HUDEP-2 (cell line): ENCODE measurements at regions not wholly inside any gene's neighbourhood (a gene's known extent, or its start where the extent isn't known, plus 50 kb on each side); places are given as distances from the start of the nearest gene placed in this dataset.
"Not testable (repeated sequence)": the region's sequence is repeated elsewhere in the genome, so short reads cannot be mapped to it uniquely, and the experiment has no call there.

Source experiments
- DNase-seq, 76 experiments: peaks; one replicate each; lab custom pipeline; 2025; ENCODE audit not compliant: unreplicated experiment in 76 of 76; lab: John Stamatoyannopoulos, UW

DNA sequence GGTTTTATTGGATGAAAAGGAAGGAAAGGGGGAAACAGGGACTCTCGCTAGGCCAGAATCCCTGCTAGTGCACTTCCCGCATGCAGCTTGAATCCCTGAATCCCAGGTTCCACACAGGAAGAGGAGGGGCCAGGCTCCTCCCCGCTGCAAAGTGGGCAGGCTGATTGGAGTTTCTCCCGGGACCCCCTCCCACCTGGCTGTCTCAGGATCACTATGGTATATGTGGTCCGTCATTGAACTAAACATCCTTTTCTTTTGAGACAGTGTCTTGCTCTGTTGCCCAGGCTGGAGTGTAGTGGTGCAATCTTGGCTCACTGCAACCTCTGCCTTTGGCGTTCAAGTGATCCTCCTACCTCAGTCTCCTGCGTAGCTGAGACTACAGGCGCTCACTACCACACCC, 70.7 kb downstream of the FAM50B start:
- DNase-seq, result no peak

DNA sequence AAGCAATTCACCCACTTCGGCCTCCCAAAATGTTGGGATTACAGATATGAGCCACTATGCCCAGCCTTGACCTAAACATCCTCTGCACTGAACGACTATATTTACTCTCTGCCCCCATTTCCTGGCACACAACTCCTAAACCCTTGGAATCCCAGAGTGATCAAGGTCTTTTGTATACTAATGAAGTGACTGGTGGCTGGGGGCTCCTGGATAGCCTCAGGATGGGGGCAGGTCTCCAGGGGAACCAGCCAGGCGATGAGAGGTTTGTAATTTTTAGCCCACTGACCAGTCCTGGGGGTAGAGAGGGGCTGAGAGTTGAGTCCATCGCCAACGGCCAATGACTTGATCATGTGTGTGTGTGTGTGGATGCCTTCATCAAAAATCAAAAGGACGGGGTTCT, 71.1 kb downstream of the FAM50B start:
- no peak for DNase-seq

- no peak for DNase-seq
Measured at GRCh38 chr6:3921663-3922062, 72.5 kb downstream of the FAM50B start.

DNA sequence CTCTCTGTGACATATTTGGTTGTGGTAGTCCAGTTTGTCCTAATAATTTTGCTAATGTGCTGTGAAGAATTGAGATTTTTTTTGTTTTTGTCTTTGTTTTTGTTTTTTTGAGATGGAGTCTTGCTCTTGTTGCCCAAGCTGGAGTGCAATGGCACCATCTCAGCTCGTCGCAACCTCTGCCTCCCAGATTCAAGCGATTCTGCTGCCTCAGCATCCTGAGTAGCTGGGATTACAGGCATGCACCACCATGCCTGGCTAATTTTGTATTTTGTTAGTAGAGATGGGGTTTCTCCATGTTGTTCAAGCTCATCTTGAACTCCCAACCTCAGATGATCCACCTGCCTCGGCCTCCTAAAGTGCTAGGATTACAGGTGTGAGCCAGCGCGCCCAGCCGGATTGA, 73.4 kb downstream of the FAM50B start:
- DNase-seq, result not testable (repeated sequence)

GRCh38 chr6:3925223-3926149, 76.3 kb downstream of the FAM50B start:
- DNase-seq, result not testable (repeated sequence)

DNA sequence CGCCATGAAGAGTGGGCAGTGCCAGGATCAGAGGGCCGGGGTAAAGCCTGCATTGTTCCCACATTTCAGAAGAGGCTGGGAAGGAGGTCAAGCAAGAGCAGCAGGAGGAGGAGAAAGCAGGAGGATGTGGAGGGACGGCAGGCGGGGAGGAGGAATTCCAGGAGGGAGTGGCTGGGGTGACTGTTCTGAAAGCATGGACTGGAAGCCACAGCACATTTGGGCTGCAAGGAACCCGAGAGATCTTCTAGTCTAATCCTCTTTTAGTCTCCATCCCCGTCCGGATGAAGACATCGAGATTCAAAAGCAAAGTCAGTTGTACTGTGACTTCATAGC, 76.9 kb downstream of the FAM50B start:
- DNase-seq, result no peak

DNA sequence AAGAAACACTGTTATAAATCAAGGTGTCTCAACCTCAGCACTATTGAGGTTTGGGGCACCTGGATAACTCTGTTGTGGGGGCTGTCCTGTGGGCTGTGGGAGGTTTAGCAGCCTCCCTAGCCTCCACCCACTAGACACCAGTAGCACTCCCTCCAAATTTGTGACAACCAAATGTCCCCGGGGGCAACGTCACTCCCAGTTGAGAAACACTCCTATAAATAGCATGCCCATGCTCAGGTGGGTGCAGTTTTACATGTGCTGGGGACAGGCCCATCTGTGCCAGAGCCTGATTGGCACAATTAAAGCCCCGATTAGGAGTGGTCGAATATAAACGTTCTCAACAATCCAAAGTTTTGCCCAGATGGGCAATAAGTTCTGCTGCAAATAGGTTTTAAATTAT, 78.9 kb downstream of the FAM50B start:
- no peak for DNase-seq

DNA sequence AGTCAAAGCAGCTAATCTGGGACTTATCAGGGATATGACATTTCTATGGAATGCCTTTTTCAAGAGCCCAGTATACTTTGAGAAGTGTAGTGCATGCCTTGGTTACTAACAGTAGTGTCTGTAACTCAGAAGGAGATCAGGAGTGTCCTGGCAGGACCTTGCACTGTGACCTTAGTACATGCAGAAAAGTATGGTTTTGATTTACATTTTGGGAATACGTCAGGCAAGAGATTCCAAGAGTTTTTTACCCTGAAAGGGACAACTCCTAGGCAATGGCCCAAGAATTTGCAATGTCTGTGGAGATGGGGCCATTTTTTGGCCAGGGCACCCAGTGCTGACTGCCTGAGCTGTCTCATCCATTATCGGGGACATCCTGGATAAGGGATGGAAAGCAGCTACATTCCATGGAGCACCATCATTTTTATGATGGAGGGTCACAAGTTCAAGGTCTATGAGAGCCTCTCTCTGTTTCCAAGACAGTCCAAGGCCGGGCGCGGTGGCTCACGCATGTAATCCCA, 80.2 kb downstream of the FAM50B start:
- no peak for DNase-seq

- DNase-seq, result no peak
Measured at GRCh38 chr6:3937438-3937837, 88.3 kb downstream of the FAM50B start.

- no peak for DNase-seq
Measured at GRCh38 chr6:3938715-3939367, 89.7 kb downstream of the FAM50B start.

DNA sequence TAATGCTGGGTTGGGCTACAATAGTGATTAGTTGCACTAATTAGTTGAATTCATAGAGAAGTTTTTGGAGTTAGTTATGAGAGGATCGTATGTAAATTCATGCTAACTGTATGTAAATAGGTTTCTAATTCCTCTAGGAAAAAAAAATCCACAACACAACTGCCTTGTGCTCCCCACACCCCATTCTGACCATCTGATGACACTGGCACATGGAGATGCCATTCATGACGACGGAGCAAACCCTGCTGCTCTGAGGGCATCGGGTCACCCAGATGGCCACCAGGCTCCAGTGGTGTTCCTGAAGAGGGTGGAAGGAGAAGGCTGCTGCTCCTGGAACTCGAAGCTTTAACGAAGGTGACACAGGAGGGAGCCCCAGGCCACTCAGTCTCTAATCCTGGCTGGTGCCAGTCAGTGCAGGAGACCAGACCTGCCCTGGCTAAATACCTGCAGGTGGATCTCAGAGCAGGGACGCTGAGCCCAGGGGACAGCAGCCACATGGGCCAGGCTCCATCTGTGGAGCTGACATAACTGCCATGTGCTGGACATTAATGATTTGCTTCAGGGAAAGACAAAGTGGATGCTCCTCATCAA, 90.3 kb downstream of the FAM50B start:
- DNase-seq, result no peak

DNA sequence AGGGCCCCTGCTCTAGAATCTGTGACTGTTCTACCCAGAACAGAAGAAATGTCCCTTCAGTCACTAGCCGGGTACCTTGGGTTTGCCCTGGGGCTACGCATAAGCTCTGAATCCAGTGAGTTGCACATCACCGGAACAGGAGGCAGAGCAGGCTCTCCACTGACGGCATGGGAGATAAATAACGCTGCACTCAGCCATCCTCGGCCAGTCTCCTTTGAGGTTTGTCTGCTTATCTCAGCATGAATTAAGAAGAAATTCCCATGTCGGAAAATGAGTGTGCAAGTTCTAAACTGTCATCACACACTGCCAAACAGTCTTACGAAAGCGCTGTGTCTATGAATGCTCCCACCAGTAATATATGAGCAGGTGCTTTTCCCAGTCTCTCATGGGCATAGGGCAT, 90.8 kb downstream of the FAM50B start:
- DNase-seq, result no peak

- no peak for DNase-seq
Measured at GRCh38 chr6:3940703-3941102, 91.5 kb downstream of the FAM50B start.

- DNase-seq, result no peak
Measured at GRCh38 chr6:3943331-3943765, 94.2 kb downstream of the FAM50B start.

DNA sequence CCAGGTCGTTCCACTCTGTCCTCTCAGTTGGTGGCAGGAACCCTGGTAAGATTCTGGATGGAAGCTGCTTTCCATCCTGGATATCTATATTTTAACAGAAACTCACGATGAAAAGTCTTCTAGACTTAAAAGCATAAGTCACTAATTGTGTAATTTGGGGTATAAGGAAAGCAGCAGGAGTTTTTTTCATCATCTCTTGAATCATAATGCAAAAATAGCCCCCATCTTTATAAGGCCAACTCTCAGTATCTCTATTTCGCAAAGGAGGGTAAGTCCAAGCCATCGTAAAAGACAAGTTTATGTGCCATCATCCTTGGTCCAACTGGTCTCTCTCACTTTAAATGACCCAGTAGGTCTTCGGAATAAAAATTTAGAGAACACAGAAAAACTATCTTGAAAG, 95.1 kb downstream of the FAM50B start:
- DNase-seq, result no peak

- DNase-seq, result no peak
Measured at GRCh38 chr6:3946778-3947177, 97.6 kb downstream of the FAM50B start.

- no peak for DNase-seq
Measured at GRCh38 chr6:3948866-3949265, 99.7 kb downstream of the FAM50B start.

- no peak for DNase-seq
Measured at GRCh38 chr6:3949521-3949920, 100.3 kb downstream of the FAM50B start.

DNA sequence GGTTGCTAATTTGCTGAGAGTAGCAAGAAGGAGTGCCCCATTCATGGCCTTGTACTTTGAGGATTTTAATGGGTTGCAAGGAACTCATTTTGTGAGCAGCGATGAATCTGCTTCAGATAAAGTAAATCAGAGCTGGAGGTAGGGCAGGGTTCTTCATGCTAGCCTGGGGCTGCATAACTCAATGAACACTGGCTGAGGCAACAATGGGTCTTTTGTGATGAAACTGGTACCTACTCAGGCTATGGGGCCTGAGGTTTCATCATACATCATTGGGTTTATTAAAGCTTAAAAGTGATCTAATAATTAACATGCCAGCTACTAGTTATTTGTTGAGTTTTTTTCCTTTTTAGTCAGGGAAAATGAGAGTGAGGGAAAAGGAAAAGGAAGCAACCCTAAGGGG, 106.9 kb downstream of the FAM50B start:
- no peak for DNase-seq

GRCh38 chr6:3957321-3957720, 108.1 kb downstream of the FAM50B start:
- no peak for DNase-seq

DNA sequence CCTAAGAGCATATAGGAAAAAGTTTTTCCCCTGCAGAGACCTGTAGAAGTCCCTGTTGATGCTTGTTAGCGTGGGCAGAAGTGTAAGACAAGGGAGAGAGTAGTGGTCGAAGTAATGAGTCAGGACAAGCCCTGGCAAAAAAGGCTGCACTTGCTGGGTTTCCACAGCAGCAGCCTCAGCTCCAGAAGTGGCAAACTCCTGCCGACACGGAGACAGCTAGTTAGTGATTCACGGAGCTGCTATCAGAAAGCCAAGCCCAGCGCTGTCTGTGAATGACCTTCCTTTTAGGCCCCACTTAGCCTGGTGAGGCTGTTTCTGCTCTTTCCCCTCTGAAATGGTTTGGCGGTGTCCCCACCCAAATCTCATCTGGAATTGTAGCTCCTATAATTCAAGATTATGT, 109.1 kb downstream of the FAM50B start:
- DNase-seq, result no peak

GRCh38 chr6:3959385-3959784, 110.2 kb downstream of the FAM50B start:
- DNase-seq, result no peak
